HepG2 (cell line): ENCODE measurements at regions not wholly inside any gene's neighbourhood (a gene's known extent, or its start where the extent isn't known, plus 50 kb on each side); places are given as distances from the start of the nearest gene placed in this dataset.

Experiments used
- ATAC-seq: fragments of 200-7000 bp; cut with Tn5 transposase; 3 replicates; pipeline ENCODE4 v1.9.1; 2020; ENCODE audit warnings: mild to moderate bottlenecking, moderate library complexity
- BruUV-seq: library from RNA; stranded (reverse); fragments of 400-500 nt; replicated peaks from 2 replicates; lab custom pipeline; 2021; lab: Mats Ljungman, UMichigan
- CTCF ChIA-PET: fragments of 300-600 bp; formaldehyde crosslinking; extraction: SDS; loops from one replicate; lab custom pipeline; 2021; ENCODE audit warnings: low total read pairs, inconsistent platforms, low intra/inter-chr PET ratio; lab: Yijun Ruan, JAX
- POLR2A ChIA-PET: fragments of 350-600 bp; sonication (Branson Sonifier 250); formaldehyde crosslinking; loops from one replicate; lab custom pipeline; 2020; ENCODE audit warnings: antibody characterized with exemption, inconsistent platforms; lab: Yijun Ruan, JAX
- DNase-seq: peaks from one replicate; pipeline ENCODE4 v3.0.0-alpha.2; 2015; ENCODE audit warnings: low spot score
- FAIRE-seq: peaks from 3 replicates; lab custom pipeline; 2011; peaks lifted over from hg19 to GRCh38; lab: Jason Lieb, UNC
- H2AFZ ChIP-seq: one replicate; pipeline ENCODE4 v1.6.1; 2011; ENCODE audit warnings: low read length, inconsistent platforms
- H3K27ac ChIP-seq: fragments of 300-600 bp; 3 replicates; pipeline ENCODE4 v1.8.0; 2011; ENCODE audit warnings: mixed run types, mild to moderate bottlenecking, mixed read lengths, low read length, inconsistent platforms; ENCODE audit not compliant: insufficient read depth; ENCODE audit errors: extremely low read length
- H3K27me3 ChIP-seq, 2 experiments: fragments of 200-600 bp in 1 of 2; 2 replicates in 1 of 2; 3 replicates in 1 of 2; pipeline versions ENCODE4 v1.6.0 to v1.8.0; 2011; ENCODE audit warnings: low read length in 2 of 2, mild to moderate bottlenecking in 2 of 2, moderate library complexity in 2 of 2, inconsistent platforms in 1 of 2; ENCODE audit not compliant: insufficient read depth in 2 of 2, control insufficient read depth in 1 of 2
- H3K36me3 ChIP-seq, 2 experiments: fragments of 200-600 bp in 1 of 2; replicated peaks in 1 of 2; 2 replicates in 1 of 2; 3 replicates in 1 of 2; pipeline versions ENCODE4 v1.5.1 to v1.8.0; 2011; ENCODE audit warnings: low read length in 2 of 2, inconsistent platforms in 1 of 2; ENCODE audit not compliant: insufficient read depth in 2 of 2, control insufficient read depth in 1 of 2
- H3K4me1 ChIP-seq: 2 replicates; pipeline ENCODE4 v1.5.1; 2012; ENCODE audit warnings: low read length, inconsistent platforms; ENCODE audit not compliant: insufficient read depth
- H3K4me2 ChIP-seq: 2 replicates; pipeline ENCODE4 v1.6.0; 2011; ENCODE audit warnings: low read depth, low read length, inconsistent platforms
- H3K4me3 ChIP-seq, 3 experiments: fragments of 200-600 bp in 1 of 3; sonication (generic), shearing (Covaris generic) in 1 of 3; replicated peaks in 1 of 3; 2 replicates each; pipeline ENCODE4 v1.5.1; 2011 to 2016; ENCODE audit warnings: low read length in 3 of 3, inconsistent platforms in 2 of 3, low read depth in 2 of 3, mild to moderate bottlenecking in 2 of 3, control low read depth in 1 of 3, mixed read lengths in 1 of 3; ENCODE audit not compliant: insufficient read depth in 1 of 3
- H3K79me2 ChIP-seq: one replicate; pipeline ENCODE4 v1.6.1; 2011; ENCODE audit warnings: low read length, inconsistent platforms; ENCODE audit not compliant: insufficient read depth
- H3K9ac ChIP-seq: 2 replicates; pipeline ENCODE4 v1.6.0; 2011; ENCODE audit warnings: mild to moderate bottlenecking, low read depth, low read length, inconsistent platforms; ENCODE audit not compliant: insufficient read depth
- H3K9me3 ChIP-seq: 2 replicates; pipeline ENCODE4 v1.5.1; 2012; ENCODE audit warnings: mild to moderate bottlenecking, low read length
- H4K20me1 ChIP-seq: 2 replicates; pipeline ENCODE4 v1.6.0; 2011; ENCODE audit warnings: inconsistent platforms, mild to moderate bottlenecking, low read length, moderate library complexity; ENCODE audit not compliant: insufficient read depth
- BATF2 ChIP-seq: sonication (generic); formaldehyde crosslinking; IDR thresholded peaks from 2 replicates; pipeline ENCODE4 v1.8.0; 2022; ENCODE audit warnings: mild to moderate bottlenecking, missing genetic modification reagents, moderate library complexity
- CC2D1A ChIP-seq: sonication (generic); formaldehyde crosslinking; IDR thresholded peaks from 2 replicates; pipeline ENCODE4 v1.8.1; 2023; ENCODE audit warnings: mild to moderate bottlenecking, missing genetic modification reagents
- FIP1L1 ChIP-seq: fragments of 200-400 bp; formaldehyde crosslinking; IDR thresholded peaks from 2 replicates; pipeline ENCODE4 v1.6.1; 2018; ENCODE audit warnings: low read depth, mild to moderate bottlenecking, low read length, moderate library complexity, borderline replicate concordance; ENCODE audit not compliant: insufficient read depth
- HOXA3 ChIP-seq: sonication (generic); formaldehyde crosslinking; IDR thresholded peaks from 2 replicates; pipeline ENCODE4 v1.5.0; 2020; ENCODE audit warnings: missing genetic modification reagents
- ISL2 ChIP-seq: sonication (generic); formaldehyde crosslinking; IDR thresholded peaks from 2 replicates; pipeline ENCODE4 v1.5.0; 2020; ENCODE audit warnings: missing genetic modification reagents
- KLF6 ChIP-seq: IDR thresholded peaks from 2 replicates; pipeline ENCODE4 v1.8.0; 2016; ENCODE audit warnings: missing biosample characterization, missing genetic modification reagents
- NPAS2 ChIP-seq: sonication (generic); formaldehyde crosslinking; IDR thresholded peaks from 2 replicates; pipeline ENCODE4 v1.8.0; 2022; ENCODE audit warnings: mild to moderate bottlenecking, missing genetic modification reagents, borderline replicate concordance
- NR2F6 ChIP-seq, 2 experiments: IDR thresholded peaks; 2 replicates each; pipeline ENCODE4 v1.6.1; 2016; ENCODE audit warnings: antibody characterized with exemption in 1 of 2, mild to moderate bottlenecking in 1 of 2
- PHF5A ChIP-seq: IDR thresholded peaks from one replicate; pipeline ENCODE4 v1.6.1; 2018; ENCODE audit warnings: low read depth, missing genetic modification reagents; ENCODE audit not compliant: unreplicated experiment
- RBM39 ChIP-seq: fragments of 200-400 bp; formaldehyde crosslinking; IDR thresholded peaks from one replicate; pipeline ENCODE4 v1.6.1; 2018; ENCODE audit warnings: antibody characterized with exemption, mild to moderate bottlenecking, low read depth, low read length; ENCODE audit not compliant: poor library complexity, severe bottlenecking
- SAFB2 ChIP-seq: sonication (generic); formaldehyde crosslinking; IDR thresholded peaks from 2 replicates; pipeline ENCODE4 v1.5.1; 2020; ENCODE audit warnings: missing genetic modification reagents, low read depth, mild to moderate bottlenecking, borderline replicate concordance
- TAF15 ChIP-seq: fragments of 200-400 bp; formaldehyde crosslinking; IDR thresholded peaks from one replicate; pipeline ENCODE4 v1.6.1; 2018; ENCODE audit warnings: mild to moderate bottlenecking, low read depth, low read length; ENCODE audit not compliant: poor library complexity, severe bottlenecking
- ZNF101 ChIP-seq: sonication (generic); formaldehyde crosslinking; IDR thresholded peaks from 2 replicates; pipeline ENCODE4 v1.4.0; 2020; ENCODE audit warnings: mild to moderate bottlenecking, low read depth, missing genetic modification reagents, borderline replicate concordance
- ZNF546 ChIP-seq: sonication (generic); formaldehyde crosslinking; conservative IDR thresholded peaks from 2 replicates; pipeline ENCODE4 v1.8.1; 2023; ENCODE audit warnings: mild to moderate bottlenecking, missing genetic modification reagents
- ZNF841 ChIP-seq: sonication (generic); formaldehyde crosslinking; IDR thresholded peaks from 2 replicates; pipeline ENCODE4 v1.8.1; 2023; ENCODE audit warnings: missing genetic modification reagents, borderline replicate concordance
- WGBS: methylation state at CpG from one replicate; pipeline ENCODE4 v1.1.6; 2017; ENCODE audit warnings: low lambda C conversion rate; 5-methylcytosine and 5-hydroxymethylcytosine counted together
- in situ Hi-C: cut with HindIII; loops from 2 replicates; pipeline ENCODE4 v1.10.0; 2017; ENCODE audit warnings: low pct_unique_long_range_greater_than_20kb; ENCODE audit not compliant: extremely low pct_ligation_motif_present
- intact Hi-C: fragments of 100-400 bp; cut with micrococcal nuclease; formaldehyde crosslinking; loops from one replicate; pipeline ENCODE4 v1.10.0; 2022; ENCODE audit not compliant: unreplicated experiment
- TF ChIP-seq, protein P1 (sequence below): sonication (generic); formaldehyde crosslinking; IDR thresholded peaks from 2 replicates; pipeline ENCODE4 v1.4.0; 2020; ENCODE audit warnings: missing genetic modification reagents, mild to moderate bottlenecking, borderline replicate concordance

DNA sequence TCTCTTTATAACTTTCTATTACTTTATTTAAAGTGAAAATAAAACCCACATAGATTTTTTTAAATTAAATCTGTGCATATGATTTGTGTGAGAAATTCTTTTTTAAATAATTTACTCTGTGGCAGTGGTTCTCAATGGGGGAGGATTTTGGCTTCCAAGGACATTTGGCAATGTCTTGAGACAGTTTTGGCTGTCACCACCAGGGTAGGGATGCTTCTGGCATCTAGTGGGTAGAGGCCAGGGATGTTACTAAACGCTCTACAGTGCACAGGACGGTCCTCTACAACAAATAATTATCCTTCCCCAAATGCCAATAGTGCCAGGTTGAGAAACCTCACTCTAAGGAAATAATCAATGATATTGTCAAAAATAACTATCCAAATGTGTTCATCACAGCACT, 177.9 kb upstream of the CCNG1 start:
- Histone ChIP-seq H3K4me3 (no peak overlapping the region), H4K20me1 (no peaks in the 10 kb centered on the region), H3K36me3 (no peaks in the 10 kb centered on the region), H3K4me1 (no peaks in the 10 kb centered on the region), H3K27me3 (no peaks in the 10 kb centered on the region), H3K79me2 (no peaks in the 10 kb centered on the region), H2AFZ (no peak overlapping the region), H3K27ac (no peak overlapping the region), H3K9ac (no peak overlapping the region), H3K9me3 (no peaks in the 10 kb centered on the region), H3K4me2 (no peak overlapping the region)
- WGBS, result 0% methylated on average over 2 of the region's 2 CpGs
- intact Hi-C loops (no loop called here), in situ Hi-C loops (no loop called here)
- TF ChIP-seq BATF2 (no peak), SAFB2 (CRISPR knock-in tag) (no peak), FIP1L1 (no peak), HOXA3 (no peak), RBM39 (no peak), KLF6 (CRISPR knock-in tag) (no peak), TAF15 (no peak), NPAS2 (no peak), CC2D1A (CRISPR knock-in tag) (no peak), ZNF101 (CRISPR knock-in tag) (no peak), ZNF546 (CRISPR knock-in tag) (no peak), ISL2 (no peak), NR2F6 (IDR thresholded peaks at IDR 0.05) (no peak), NR2F6 (CRISPR knock-in tag; IDR thresholded peaks at IDR 0.05) (no peak), ZNF841 (CRISPR knock-in tag) (no peak), PHF5A (CRISPR knock-in tag) (no peak)
- TF ChIP-seq, protein P1, sequence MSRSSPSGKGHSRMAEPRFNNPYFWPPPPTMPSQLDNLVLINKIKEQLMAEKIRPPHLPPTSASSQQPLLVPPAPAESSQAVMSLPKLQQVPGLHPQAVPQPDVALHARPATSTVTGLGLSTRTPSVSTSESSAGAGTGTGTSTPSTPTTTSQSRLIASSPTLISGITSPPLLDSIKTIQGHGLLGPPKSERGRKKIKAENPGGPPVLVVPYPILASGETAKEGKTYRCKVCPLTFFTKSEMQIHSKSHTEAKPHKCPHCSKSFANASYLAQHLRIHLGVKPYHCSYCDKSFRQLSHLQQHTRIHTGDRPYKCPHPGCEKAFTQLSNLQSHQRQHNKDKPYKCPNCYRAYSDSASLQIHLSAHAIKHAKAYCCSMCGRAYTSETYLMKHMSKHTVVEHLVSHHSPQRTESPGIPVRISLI (CRISPR knock-in tag), result no peak
- BruUV-seq, result no TSS peak
- ATAC-seq (no peak), DNase-seq (no peak), FAIRE-seq (no peak)
- CTCF ChIA-PET, result no interaction called here
- POLR2A ChIA-PET, result no interaction called here
